ENCODE measurements at regions not wholly inside any gene's neighbourhood (a gene's known extent, or its start where the extent isn't known, plus 50 kb on each side); places are given as distances from the start of the nearest gene placed in this dataset.

DNA sequence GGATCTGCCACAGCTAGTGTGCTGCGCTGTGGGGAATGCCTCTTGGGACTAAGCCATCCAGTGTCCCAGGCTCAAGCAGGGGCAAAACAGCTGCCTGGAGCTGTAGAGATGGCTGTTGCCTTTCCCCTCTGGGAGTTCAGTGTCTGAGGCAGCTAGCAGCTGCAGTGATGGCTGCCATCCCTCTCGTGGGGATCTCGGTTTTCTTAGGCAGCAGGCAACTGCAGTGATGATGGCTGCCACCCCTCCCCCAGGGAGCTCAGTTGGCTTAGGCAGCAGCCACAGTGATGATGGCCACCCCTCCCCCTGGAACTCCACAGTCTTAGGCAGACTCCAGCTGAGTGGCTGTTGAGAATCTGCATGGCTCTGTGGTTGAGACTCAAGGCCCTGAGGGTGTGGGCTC lies 1389.2 kb upstream of the NUDT12 start:
- Histone ChIP-seq H3K4me3 (ENCODE audit: low read depth, low read length, poor library complexity, severe bottlenecking) (no peak overlapping the region), H3K27me3 (replicated peaks; ENCODE audit: insufficient read depth, low read depth, low read length, poor library complexity) (no peaks in the 10 kb centered on the region), H3K9me3 (ENCODE audit: low read depth, low read length, poor library complexity, severe bottlenecking) (no peaks in the 10 kb centered on the region), H3K27ac (ENCODE audit: low read depth, low read length, poor library complexity, severe bottlenecking) (no peak overlapping the region), H3K36me3 (ENCODE audit: insufficient read depth, low read length, poor library complexity, severe bottlenecking) (no peaks in the 10 kb centered on the region), H3K4me1 (ENCODE audit: insufficient read depth, low read length, poor library complexity, severe bottlenecking) (no peaks in the 10 kb centered on the region)
- ChIA-PET POLR2A (ENCODE audit: low non-redundant PET) (no interaction called here), CTCF (no interaction called here)
- no peak for DNase-seq (ENCODE audit: low spot score)
- intact Hi-C loops (cut with micrococcal nuclease; ENCODE audit: unreplicated experiment): no loop called here
- no TSS peak for BruUV-seq (replicated peaks)
- TF ChIP-seq CTCF (conservative IDR thresholded peaks at IDR 0.05; ENCODE audit: low read depth, low read length): no peak
- TF ChIP-seq EZH2 (IDR thresholded peaks at IDR 0.05; ENCODE audit: borderline replicate concordance, low read depth, low read length, poor library complexity, severe bottlenecking): no peak

- no peak overlapping the region for H3K27ac ChIP-seq (ENCODE audit: low read depth, low read length, poor library complexity, severe bottlenecking)
- DNase-seq (ENCODE audit: low spot score): no peak
- H3K36me3 ChIP-seq (ENCODE audit: insufficient read depth, low read length, poor library complexity, severe bottlenecking): no peaks in the 10 kb centered on the region
- no peaks in the 10 kb centered on the region for H3K27me3 ChIP-seq (replicated peaks; ENCODE audit: insufficient read depth, low read depth, low read length, poor library complexity)
- TF ChIP-seq CTCF (conservative IDR thresholded peaks at IDR 0.05; ENCODE audit: low read depth, low read length) (no peak), EZH2 (IDR thresholded peaks at IDR 0.05; ENCODE audit: borderline replicate concordance, low read depth, low read length, poor library complexity, severe bottlenecking) (no peak)
- H3K4me1 ChIP-seq (ENCODE audit: insufficient read depth, low read length, poor library complexity, severe bottlenecking): no peaks in the 10 kb centered on the region
- H3K4me3 ChIP-seq (ENCODE audit: low read depth, low read length, poor library complexity, severe bottlenecking): no peak overlapping the region
- ChIA-PET POLR2A (ENCODE audit: low non-redundant PET) (no interaction called here), CTCF (no interaction called here)
- BruUV-seq (replicated peaks): no TSS peak
- intact Hi-C loops (cut with micrococcal nuclease; ENCODE audit: unreplicated experiment): no loop called here
- no peaks in the 10 kb centered on the region for H3K9me3 ChIP-seq (ENCODE audit: low read depth, low read length, poor library complexity, severe bottlenecking)
These were observed 1384.5 kb upstream of the NUDT12 start for GRCh38 chr5:104947076-104947475.

DNA sequence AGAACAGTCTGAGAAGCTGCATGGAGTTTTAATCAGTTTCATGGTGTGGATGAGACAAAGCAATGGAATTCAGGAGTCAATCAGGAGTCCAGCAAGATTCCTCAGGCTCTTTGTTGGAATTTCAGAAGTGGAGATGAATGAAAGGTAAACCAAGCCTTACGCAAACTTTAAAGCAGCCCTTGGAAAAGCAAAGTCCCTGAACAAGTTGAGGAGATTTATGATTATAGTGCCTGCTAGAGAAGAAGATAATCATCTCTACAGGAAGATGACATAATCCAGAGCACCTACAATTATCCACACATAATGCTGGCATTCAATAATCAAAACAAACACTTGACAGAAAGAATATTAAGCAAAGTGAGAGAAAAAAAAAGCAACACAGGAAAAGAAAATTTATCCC lies 1380.1 kb upstream of the NUDT12 start:
- intact Hi-C loops (cut with micrococcal nuclease; ENCODE audit: unreplicated experiment): no loop called here
- Histone ChIP-seq H3K36me3 (ENCODE audit: insufficient read depth, low read length, poor library complexity, severe bottlenecking) (no peaks in the 10 kb centered on the region), H3K27ac (ENCODE audit: low read depth, low read length, poor library complexity, severe bottlenecking) (no peak overlapping the region), H3K27me3 (replicated peaks; ENCODE audit: insufficient read depth, low read depth, low read length, poor library complexity) (no peaks in the 10 kb centered on the region), H3K4me3 (ENCODE audit: low read depth, low read length, poor library complexity, severe bottlenecking) (no peak overlapping the region), H3K4me1 (ENCODE audit: insufficient read depth, low read length, poor library complexity, severe bottlenecking) (no peaks in the 10 kb centered on the region), H3K9me3 (ENCODE audit: low read depth, low read length, poor library complexity, severe bottlenecking) (no peaks in the 10 kb centered on the region)
- BruUV-seq (replicated peaks): no TSS peak
- ChIA-PET POLR2A (ENCODE audit: low non-redundant PET) (no interaction called here), CTCF (no interaction called here)
- TF ChIP-seq EZH2 (IDR thresholded peaks at IDR 0.05; ENCODE audit: borderline replicate concordance, low read depth, low read length, poor library complexity, severe bottlenecking) (no peak), CTCF (conservative IDR thresholded peaks at IDR 0.05; ENCODE audit: low read depth, low read length) (no peak)
- DNase-seq (ENCODE audit: low spot score): peak; percentile 34

All from A673 (cell line).